ENCODE measurements at regions not wholly inside any gene's neighbourhood (a gene's known extent, or its start where the extent isn't known, plus 50 kb on each side); places are given as distances from the start of the nearest gene placed in this dataset.

DNA sequence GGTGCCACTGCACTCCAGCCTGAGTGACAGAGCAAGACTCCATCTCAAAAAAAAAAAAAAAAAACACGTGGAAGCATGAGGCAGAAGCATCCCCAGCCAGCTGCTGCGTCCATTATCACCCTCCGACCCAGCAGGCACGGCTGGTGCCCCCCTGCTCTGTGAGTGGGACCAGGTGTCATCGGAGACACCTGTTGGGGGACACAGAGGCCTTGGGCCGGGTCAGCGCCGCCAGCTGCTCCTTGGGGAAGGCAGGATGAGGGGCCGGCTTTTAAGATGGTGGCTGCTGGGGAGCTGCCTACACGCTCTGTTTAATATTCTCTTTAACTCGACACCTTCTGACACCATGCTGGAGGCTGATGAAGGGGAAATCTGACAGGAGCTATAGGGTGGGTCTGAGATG, 80.2 kb upstream of the RUFY1 start:
- DNase-seq (ENCODE audit: low read depth, low spot score), result no peak
- no TSS peak for BruUV-seq (replicated peaks)
- ChIA-PET CTCF (no interaction called here), POLR2A (no interaction called here)
- dilution Hi-C loops (cut with MboI; ENCODE audit: extremely low pct_ligation_motif_present, low sequenced_read_pairs) (no loop called here), intact Hi-C loops (cut with micrococcal nuclease) (no loop called here)
- no peak overlapping the region for H3K4me2 ChIP-seq (ENCODE audit: insufficient read depth, low read length)
- FAIRE-seq, result no peak
- no peaks in the 10 kb centered on the region for H3K79me2 ChIP-seq (ENCODE audit: control insufficient read depth, insufficient read depth, low read length)
- H2AFZ ChIP-seq (ENCODE audit: low read depth, low read length), result no peak overlapping the region
- no peaks in the 10 kb centered on the region for H3K27me3 ChIP-seq (ENCODE audit: control insufficient read depth in 2 of 2, insufficient read depth in 2 of 2, low read length in 2 of 2)
- H3K9ac ChIP-seq (replicated peaks; ENCODE audit: extremely low read depth, insufficient read depth, low read length), result no peak overlapping the region
- H3K9me3 ChIP-seq (replicated peaks; ENCODE audit: control insufficient read depth, insufficient read depth, low read length), result peaks cover 2% of the 10 kb centered on the region
- TF ChIP-seq GATA2 (IDR thresholded peaks at IDR 0.05; ENCODE audit: insufficient read depth, insufficient read length, low read depth, low read length), result no peak
- no peak for TF ChIP-seq EZH2 (IDR thresholded peaks at IDR 0.05; ENCODE audit: borderline replicate concordance, low read depth, low read length, severe bottlenecking)
- TF ChIP-seq, protein P1, sequence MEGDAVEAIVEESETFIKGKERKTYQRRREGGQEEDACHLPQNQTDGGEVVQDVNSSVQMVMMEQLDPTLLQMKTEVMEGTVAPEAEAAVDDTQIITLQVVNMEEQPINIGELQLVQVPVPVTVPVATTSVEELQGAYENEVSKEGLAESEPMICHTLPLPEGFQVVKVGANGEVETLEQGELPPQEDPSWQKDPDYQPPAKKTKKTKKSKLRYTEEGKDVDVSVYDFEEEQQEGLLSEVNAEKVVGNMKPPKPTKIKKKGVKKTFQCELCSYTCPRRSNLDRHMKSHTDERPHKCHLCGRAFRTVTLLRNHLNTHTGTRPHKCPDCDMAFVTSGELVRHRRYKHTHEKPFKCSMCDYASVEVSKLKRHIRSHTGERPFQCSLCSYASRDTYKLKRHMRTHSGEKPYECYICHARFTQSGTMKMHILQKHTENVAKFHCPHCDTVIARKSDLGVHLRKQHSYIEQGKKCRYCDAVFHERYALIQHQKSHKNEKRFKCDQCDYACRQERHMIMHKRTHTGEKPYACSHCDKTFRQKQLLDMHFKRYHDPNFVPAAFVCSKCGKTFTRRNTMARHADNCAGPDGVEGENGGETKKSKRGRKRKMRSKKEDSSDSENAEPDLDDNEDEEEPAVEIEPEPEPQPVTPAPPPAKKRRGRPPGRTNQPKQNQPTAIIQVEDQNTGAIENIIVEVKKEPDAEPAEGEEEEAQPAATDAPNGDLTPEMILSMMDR (IDR thresholded peaks at IDR 0.05; ENCODE audit: extremely low read depth in 1 of 2, insufficient read depth in 1 of 2, low read depth in 1 of 2, low read length in 2 of 2), result no peak
- no peaks in the 10 kb centered on the region for H4K20me1 ChIP-seq (replicated peaks; ENCODE audit: control insufficient read depth, extremely low read depth, insufficient read depth, low read length)
- no peaks in the 10 kb centered on the region for H3K36me3 ChIP-seq (ENCODE audit: control insufficient read depth in 2 of 2, extremely low read depth in 1 of 2, insufficient read depth in 2 of 2, low read length in 2 of 2)
- no peaks in the 10 kb centered on the region for H3K9me1 ChIP-seq (replicated peaks; ENCODE audit: control insufficient read depth, extremely low read depth, insufficient read depth, low read length)
- H3K27ac ChIP-seq (ENCODE audit: insufficient read depth, low read depth, low read length), result no peak overlapping the region
- H3K4me3 ChIP-seq (replicated peaks in 1 of 3; ENCODE audit: insufficient read depth in 1 of 3, low read depth in 1 of 3, low read length in 3 of 3), result no peak overlapping the region
- H3K4me1 ChIP-seq (ENCODE audit: control insufficient read depth, extremely low read depth, insufficient read depth, low read length), result no peaks in the 10 kb centered on the region

DNA sequence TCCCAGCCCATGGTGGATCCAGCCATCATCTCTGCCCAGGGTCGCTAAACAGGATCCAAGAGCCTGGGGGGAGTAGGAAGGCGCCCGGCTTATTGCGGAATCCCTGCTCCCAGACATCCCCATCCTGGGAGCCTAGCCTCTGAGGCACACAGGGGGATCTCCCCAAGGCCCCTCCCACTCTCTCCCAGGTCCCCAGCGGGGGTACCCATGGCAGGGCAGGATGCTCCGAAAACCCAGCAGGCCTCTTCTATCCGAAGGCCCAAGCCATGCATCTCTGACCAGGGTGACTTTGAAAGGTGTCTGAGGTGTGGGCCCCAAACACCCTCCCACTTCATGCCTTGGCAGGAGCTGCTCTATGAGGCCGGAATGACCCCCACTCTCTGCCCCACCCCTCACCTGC, 81.7 kb upstream of the RUFY1 start:
- ChIA-PET CTCF (no interaction called here), POLR2A (no interaction called here)
- peaks cover 2% of the 10 kb centered on the region for H3K9me3 ChIP-seq (replicated peaks; ENCODE audit: control insufficient read depth, insufficient read depth, low read length)
- H3K36me3 ChIP-seq (ENCODE audit: control insufficient read depth in 2 of 2, extremely low read depth in 1 of 2, insufficient read depth in 2 of 2, low read length in 2 of 2), result no peaks in the 10 kb centered on the region
- no peaks in the 10 kb centered on the region for H3K9me1 ChIP-seq (replicated peaks; ENCODE audit: control insufficient read depth, extremely low read depth, insufficient read depth, low read length)
- no peak overlapping the region for H3K27ac ChIP-seq (ENCODE audit: insufficient read depth, low read depth, low read length)
- no peaks in the 10 kb centered on the region for H3K79me2 ChIP-seq (ENCODE audit: control insufficient read depth, insufficient read depth, low read length)
- FAIRE-seq (no peak), DNase-seq (ENCODE audit: low read depth, low spot score) (no peak)
- no peak overlapping the region for H3K4me3 ChIP-seq (replicated peaks in 1 of 3; ENCODE audit: insufficient read depth in 1 of 3, low read depth in 1 of 3, low read length in 3 of 3)
- no peaks in the 10 kb centered on the region for H4K20me1 ChIP-seq (replicated peaks; ENCODE audit: control insufficient read depth, extremely low read depth, insufficient read depth, low read length)
- H3K9ac ChIP-seq (replicated peaks; ENCODE audit: extremely low read depth, insufficient read depth, low read length), result no peak overlapping the region
- H2AFZ ChIP-seq (ENCODE audit: low read depth, low read length), result no peak overlapping the region
- intact Hi-C loops (cut with micrococcal nuclease) (no loop called here), dilution Hi-C loops (cut with MboI; ENCODE audit: extremely low pct_ligation_motif_present, low sequenced_read_pairs) (no loop called here)
- H3K4me1 ChIP-seq (ENCODE audit: control insufficient read depth, extremely low read depth, insufficient read depth, low read length), result no peaks in the 10 kb centered on the region
- no peaks in the 10 kb centered on the region for H3K27me3 ChIP-seq (ENCODE audit: control insufficient read depth in 2 of 2, insufficient read depth in 2 of 2, low read length in 2 of 2)
- TF ChIP-seq FOS (IDR thresholded peaks at IDR 0.05; ENCODE audit: borderline replicate concordance, insufficient read depth, low read length) (no peak), GATA2 (IDR thresholded peaks at IDR 0.05; ENCODE audit: insufficient read depth, insufficient read length, low read depth, low read length) (no peak), POLR2AphosphoS5 (IDR thresholded peaks at IDR 0.05; ENCODE audit: insufficient read depth, low read depth, low read length) (no peak), JUN (IDR thresholded peaks at IDR 0.05; ENCODE audit: borderline replicate concordance, insufficient read depth, insufficient read length, low read depth) (no peak), EZH2 (IDR thresholded peaks at IDR 0.05; ENCODE audit: borderline replicate concordance, low read depth, low read length, severe bottlenecking) (no peak), POLR2A (IDR thresholded peaks at IDR 0.05; ENCODE audit: low read depth, low read length) (no peak), MYC (IDR thresholded peaks at IDR 0.05; ENCODE audit: low read depth, low read length) (no peak)
- TF ChIP-seq, protein P2, sequence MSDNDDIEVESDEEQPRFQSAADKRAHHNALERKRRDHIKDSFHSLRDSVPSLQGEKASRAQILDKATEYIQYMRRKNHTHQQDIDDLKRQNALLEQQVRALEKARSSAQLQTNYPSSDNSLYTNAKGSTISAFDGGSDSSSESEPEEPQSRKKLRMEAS (IDR thresholded peaks at IDR 0.05; ENCODE audit: insufficient read depth, insufficient read length), result no peak
- TF ChIP-seq, protein P1 (IDR thresholded peaks at IDR 0.05; ENCODE audit: extremely low read depth in 1 of 2, insufficient read depth in 1 of 2, low read depth in 1 of 2, low read length in 2 of 2), result no peak
- no peak overlapping the region for H3K4me2 ChIP-seq (ENCODE audit: insufficient read depth, low read length)
- no TSS peak for BruUV-seq (replicated peaks)

All from endothelial cell of umbilical vein (primary cell).